ENCODE measurements at regions not wholly inside any gene's neighbourhood (a gene's known extent, or its start where the extent isn't known, plus 50 kb on each side); places are given as distances from the start of the nearest gene placed in this dataset.

DNA sequence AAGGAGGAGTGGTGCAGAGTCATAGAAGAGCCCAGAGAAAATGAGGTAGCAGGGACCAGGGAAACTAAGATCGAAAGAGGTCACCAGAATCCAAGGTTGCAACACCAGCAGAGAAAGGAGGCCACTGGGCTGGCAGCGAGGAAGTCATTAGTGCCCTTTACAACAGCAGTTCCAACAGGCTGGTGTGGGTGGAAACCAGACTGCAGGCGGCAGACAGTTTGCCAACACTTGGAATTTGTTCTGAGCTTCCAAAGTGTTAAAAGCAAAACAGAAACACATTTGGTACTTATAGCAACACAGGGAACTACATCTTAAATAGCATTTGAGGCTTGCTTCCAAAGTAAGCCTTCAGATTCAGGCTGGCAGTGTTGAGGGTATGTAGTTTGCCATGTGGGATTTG is 95.2 kb upstream of the PWP1 start:
- TF ChIP-seq, protein P1, sequence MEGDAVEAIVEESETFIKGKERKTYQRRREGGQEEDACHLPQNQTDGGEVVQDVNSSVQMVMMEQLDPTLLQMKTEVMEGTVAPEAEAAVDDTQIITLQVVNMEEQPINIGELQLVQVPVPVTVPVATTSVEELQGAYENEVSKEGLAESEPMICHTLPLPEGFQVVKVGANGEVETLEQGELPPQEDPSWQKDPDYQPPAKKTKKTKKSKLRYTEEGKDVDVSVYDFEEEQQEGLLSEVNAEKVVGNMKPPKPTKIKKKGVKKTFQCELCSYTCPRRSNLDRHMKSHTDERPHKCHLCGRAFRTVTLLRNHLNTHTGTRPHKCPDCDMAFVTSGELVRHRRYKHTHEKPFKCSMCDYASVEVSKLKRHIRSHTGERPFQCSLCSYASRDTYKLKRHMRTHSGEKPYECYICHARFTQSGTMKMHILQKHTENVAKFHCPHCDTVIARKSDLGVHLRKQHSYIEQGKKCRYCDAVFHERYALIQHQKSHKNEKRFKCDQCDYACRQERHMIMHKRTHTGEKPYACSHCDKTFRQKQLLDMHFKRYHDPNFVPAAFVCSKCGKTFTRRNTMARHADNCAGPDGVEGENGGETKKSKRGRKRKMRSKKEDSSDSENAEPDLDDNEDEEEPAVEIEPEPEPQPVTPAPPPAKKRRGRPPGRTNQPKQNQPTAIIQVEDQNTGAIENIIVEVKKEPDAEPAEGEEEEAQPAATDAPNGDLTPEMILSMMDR (IDR thresholded peaks at IDR 0.05): no peak
- TF ChIP-seq POLR2AphosphoS5 (IDR thresholded peaks at IDR 0.05): no peak
- TF ChIP-seq POLR2A (IDR thresholded peaks at IDR 0.05): no peak
